HEK293 (cell line): ENCODE measurements at regions not wholly inside any gene's neighbourhood (a gene's known extent, or its start where the extent isn't known, plus 50 kb on each side); places are given as distances from the start of the nearest gene placed in this dataset.

Experiments used
- CTCF ChIA-PET: fragments of 350-600 bp; formaldehyde crosslinking; extraction: SDS; loops from one replicate; lab custom pipeline; 2021; ENCODE audit warnings: antibody characterized with exemption; lab: Yijun Ruan, JAX
- POLR2A ChIA-PET: fragments of 300-600 bp; formaldehyde crosslinking; extraction: SDS; loops from one replicate; lab custom pipeline; 2020; ENCODE audit warnings: antibody characterized with exemption, inconsistent platforms; lab: Yijun Ruan, JAX
- H3K27ac ChIP-seq: fragments of 200-500 bp; sonication (Bioruptor generic); 2 replicates; pipeline ENCODE4 v1.5.1; 2014; ENCODE audit warnings: low read depth, low read length, control low read depth, inconsistent platforms; ENCODE audit errors: extremely low read depth
- H3K36me3 ChIP-seq, 2 experiments: fragments of 200-500 bp in 1 of 2; sonication (Bioruptor generic) in 1 of 2; 1 replicate in 1 of 2; 2 replicates in 1 of 2; pipeline ENCODE4 v1.5.1; 2014 to 2017; ENCODE audit warnings: inconsistent platforms in 2 of 2, low read length in 2 of 2; ENCODE audit not compliant: control insufficient read depth in 2 of 2, insufficient read depth in 1 of 2
- H3K4me1 ChIP-seq: fragments of 200-500 bp; sonication (Bioruptor generic); 2 replicates; pipeline ENCODE4 v1.5.1; 2014; ENCODE audit warnings: mild to moderate bottlenecking, low read length, inconsistent platforms; ENCODE audit not compliant: control insufficient read depth, insufficient read depth
- H3K4me3 ChIP-seq: 2 replicates; pipeline ENCODE4 v1.5.1; 2011; ENCODE audit warnings: low read depth, mild to moderate bottlenecking, control low read depth, low read length, moderate library complexity
- H3K9me3 ChIP-seq: fragments of 200-500 bp; sonication (Bioruptor generic); 2 replicates; pipeline ENCODE4 v1.5.1; 2014; ENCODE audit warnings: low read depth, low read length, inconsistent platforms; ENCODE audit not compliant: control insufficient read depth, insufficient read depth
- HOXA7 ChIP-seq: sonication (generic); formaldehyde crosslinking; IDR thresholded peaks from 2 replicates; pipeline ENCODE4 v1.8.1; 2022; ENCODE audit warnings: missing genetic modification reagents, borderline replicate concordance
- MEIS1 ChIP-seq: sonication (generic); formaldehyde crosslinking; IDR thresholded peaks from 2 replicates; pipeline ENCODE4 v1.8.1; 2022; ENCODE audit warnings: missing genetic modification reagents, mild to moderate bottlenecking, borderline replicate concordance
- PRDM1 ChIP-seq: fragments of 450-650 bp; formaldehyde crosslinking; IDR thresholded peaks from 2 replicates; pipeline ENCODE4; 2016; ENCODE audit warnings: missing biosample characterization, missing genetic modification characterization
- ZFP3 ChIP-seq: fragments of 450-650 bp; formaldehyde crosslinking; IDR thresholded peaks from 2 replicates; pipeline ENCODE4 v1.5.1; 2016; ENCODE audit warnings: low read depth, missing biosample characterization, missing genetic modification characterization
- ZFP41 ChIP-seq: fragments of 450-650 bp; formaldehyde crosslinking; IDR thresholded peaks from 2 replicates; pipeline ENCODE4 v1.5.1; 2016; ENCODE audit warnings: missing biosample characterization, missing genetic modification characterization, borderline replicate concordance
- ZNF335 ChIP-seq: fragments of 450-650 bp; formaldehyde crosslinking; conservative IDR thresholded peaks from 2 replicates; pipeline ENCODE4 v1.5.1; 2016; ENCODE audit warnings: missing biosample characterization, missing genetic modification characterization
- ZNF423 ChIP-seq: fragments of 450-650 bp; formaldehyde crosslinking; IDR thresholded peaks from 2 replicates; pipeline ENCODE4 v1.5.1; 2016; ENCODE audit warnings: missing biosample characterization, missing genetic modification characterization
- ZNF571 ChIP-seq: fragments of 450-650 bp; formaldehyde crosslinking; IDR thresholded peaks from 2 replicates; pipeline ENCODE4 v1.5.0; 2017; ENCODE audit warnings: missing biosample characterization, missing genetic modification characterization
- ZNF664 ChIP-seq: fragments of 450-650 bp; formaldehyde crosslinking; IDR thresholded peaks from 2 replicates; pipeline ENCODE4 v1.5.1; 2016; ENCODE audit warnings: missing biosample characterization, missing genetic modification characterization
- ZNF707 ChIP-seq: fragments of 450-650 bp; formaldehyde crosslinking; IDR thresholded peaks from 2 replicates; pipeline ENCODE4 v1.5.1; 2016; ENCODE audit warnings: missing biosample characterization, missing genetic modification characterization
- ZNF777 ChIP-seq: fragments of 450-650 bp; formaldehyde crosslinking; IDR thresholded peaks from 2 replicates; pipeline ENCODE4 v1.5.1; 2017; ENCODE audit warnings: missing biosample characterization, missing genetic modification characterization, borderline replicate concordance
- ZNF843 ChIP-seq: fragments of 450-650 bp; formaldehyde crosslinking; IDR thresholded peaks from 2 replicates; pipeline ENCODE4 v1.5.1; 2016; ENCODE audit warnings: missing biosample characterization, missing genetic modification characterization
- TF ChIP-seq, protein P1 (sequence below): fragments of 450-650 bp; formaldehyde crosslinking; IDR thresholded peaks from 2 replicates; pipeline ENCODE4 v1.5.1; 2016; ENCODE audit warnings: missing biosample characterization, missing genetic modification characterization
- TF ChIP-seq, protein P2 (sequence below): fragments of 450-650 bp; formaldehyde crosslinking; IDR thresholded peaks from 2 replicates; pipeline ENCODE4; 2016; ENCODE audit warnings: missing biosample characterization, missing genetic modification characterization
- TF ChIP-seq, protein P3 (sequence below): fragments of 450-650 bp; formaldehyde crosslinking; IDR thresholded peaks from 2 replicates; pipeline ENCODE4 v1.5.1; 2016; ENCODE audit warnings: missing biosample characterization, missing genetic modification characterization
- TF ChIP-seq, protein P4 (sequence below): fragments of 450-650 bp; formaldehyde crosslinking; IDR thresholded peaks from 2 replicates; pipeline ENCODE4 v1.5.1; 2016; ENCODE audit warnings: missing biosample characterization, missing genetic modification characterization
- TF ChIP-seq, protein P5 (sequence below): fragments of 450-650 bp; formaldehyde crosslinking; IDR thresholded peaks from 2 replicates; pipeline ENCODE4 v1.5.1; 2017; ENCODE audit warnings: missing biosample characterization, missing genetic modification characterization
- TF ChIP-seq, protein P6 (sequence below): fragments of 450-650 bp; formaldehyde crosslinking; IDR thresholded peaks from 2 replicates; pipeline ENCODE4 v1.5.1; 2016; ENCODE audit warnings: missing biosample characterization, missing genetic modification characterization, borderline replicate concordance

DNA sequence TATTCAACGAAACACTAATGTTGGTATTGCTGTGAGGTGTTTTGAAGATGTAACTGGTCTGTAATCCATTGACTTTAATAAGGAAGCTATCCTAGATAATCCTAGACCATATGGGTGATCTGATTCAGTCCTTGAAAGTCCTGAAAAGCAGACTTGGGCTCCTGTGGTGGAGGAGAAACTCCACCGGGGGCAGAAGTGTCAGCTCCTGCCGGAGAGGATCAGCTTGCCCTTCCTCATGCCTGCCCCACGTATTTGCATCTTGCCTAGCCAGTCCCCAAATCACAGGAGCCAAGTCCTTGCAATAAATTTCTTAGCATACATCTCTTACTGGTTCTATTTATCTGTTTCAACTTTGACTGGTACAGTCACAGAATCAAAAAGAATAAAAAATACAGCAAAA, 144.2 kb upstream of the DLGAP1 start:
- POLR2A ChIA-PET, result no interaction called here
- CTCF ChIA-PET, result no interaction called here
- Histone ChIP-seq H3K4me1 (no peaks in the 10 kb centered on the region), H3K36me3 (no peaks in the 10 kb centered on the region), H3K9me3 (no peaks in the 10 kb centered on the region), H3K4me3 (no peak overlapping the region), H3K27ac (no peak overlapping the region)
- TF ChIP-seq, protein P1, sequence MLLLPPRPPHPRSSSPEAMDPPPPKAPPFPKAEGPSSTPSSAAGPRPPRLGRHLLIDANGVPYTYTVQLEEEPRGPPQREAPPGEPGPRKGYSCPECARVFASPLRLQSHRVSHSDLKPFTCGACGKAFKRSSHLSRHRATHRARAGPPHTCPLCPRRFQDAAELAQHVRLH (tag by site-specific recombination), result no peak
- no peak for TF ChIP-seq ZNF843
- TF ChIP-seq ZNF423, result no peak
- TF ChIP-seq, protein P2, sequence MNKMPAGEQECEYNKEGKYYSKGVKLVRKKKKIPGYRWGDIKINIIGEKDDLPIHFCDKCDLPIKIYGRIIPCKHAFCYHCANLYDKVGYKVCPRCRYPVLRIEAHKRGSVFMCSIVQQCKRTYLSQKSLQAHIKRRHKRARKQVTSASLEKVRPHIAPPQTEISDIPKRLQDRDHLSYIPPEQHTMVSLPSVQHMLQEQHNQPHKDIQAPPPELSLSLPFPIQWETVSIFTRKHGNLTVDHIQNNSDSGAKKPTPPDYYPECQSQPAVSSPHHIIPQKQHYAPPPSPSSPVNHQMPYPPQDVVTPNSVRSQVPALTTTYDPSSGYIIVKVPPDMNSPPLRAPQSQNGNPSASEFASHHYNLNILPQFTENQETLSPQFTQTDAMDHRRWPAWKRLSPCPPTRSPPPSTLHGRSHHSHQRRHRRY (tag by site-specific recombination), result no peak
- TF ChIP-seq, protein P3, sequence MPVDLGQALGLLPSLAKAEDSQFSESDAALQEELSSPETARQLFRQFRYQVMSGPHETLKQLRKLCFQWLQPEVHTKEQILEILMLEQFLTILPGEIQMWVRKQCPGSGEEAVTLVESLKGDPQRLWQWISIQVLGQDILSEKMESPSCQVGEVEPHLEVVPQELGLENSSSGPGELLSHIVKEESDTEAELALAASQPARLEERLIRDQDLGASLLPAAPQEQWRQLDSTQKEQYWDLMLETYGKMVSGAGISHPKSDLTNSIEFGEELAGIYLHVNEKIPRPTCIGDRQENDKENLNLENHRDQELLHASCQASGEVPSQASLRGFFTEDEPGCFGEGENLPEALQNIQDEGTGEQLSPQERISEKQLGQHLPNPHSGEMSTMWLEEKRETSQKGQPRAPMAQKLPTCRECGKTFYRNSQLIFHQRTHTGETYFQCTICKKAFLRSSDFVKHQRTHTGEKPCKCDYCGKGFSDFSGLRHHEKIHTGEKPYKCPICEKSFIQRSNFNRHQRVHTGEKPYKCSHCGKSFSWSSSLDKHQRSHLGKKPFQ, result no peak
- TF ChIP-seq PRDM1 (tag by site-specific recombination), result no peak

DNA sequence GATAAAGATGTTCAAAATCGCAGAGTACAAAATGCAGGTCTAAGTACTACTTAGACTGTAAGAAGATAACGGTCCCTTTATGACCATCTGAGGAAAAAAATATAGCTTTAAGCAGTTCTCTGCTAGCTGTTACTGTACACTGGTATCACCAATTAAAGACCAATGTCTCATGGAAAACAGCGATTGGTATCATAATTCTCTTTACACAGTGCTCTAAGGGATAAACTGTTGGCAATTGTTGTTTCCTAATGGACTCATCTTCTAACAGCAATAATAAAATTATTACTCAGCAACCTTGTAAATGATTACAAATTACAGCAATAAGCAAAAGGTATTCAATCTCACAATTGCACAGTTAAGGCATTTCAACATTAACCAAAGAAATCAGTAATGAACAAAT, 142.2 kb upstream of the DLGAP1 start:
- ChIA-PET CTCF (no interaction called here), POLR2A (no interaction called here)

More for the DNA sequence above, 142.2 kb upstream of the DLGAP1 start:
- Histone ChIP-seq H3K36me3 (no peaks in the 10 kb centered on the region), H3K27ac (no peak overlapping the region), H3K4me3 (no peak overlapping the region), H3K4me1 (no peaks in the 10 kb centered on the region), H3K9me3 (no peaks in the 10 kb centered on the region)
- TF ChIP-seq ZNF707 (tag by site-specific recombination) (no peak), ZNF777 (tag by site-specific recombination) (no peak), MEIS1 (CRISPR knock-in tag) (no peak), ZFP41 (tag by site-specific recombination) (no peak), HOXA7 (CRISPR knock-in tag) (no peak), ZNF571 (tag by site-specific recombination) (no peak), ZNF664 (tag by site-specific recombination) (no peak), ZNF335 (tag by site-specific recombination) (no peak), ZFP3 (tag by site-specific recombination) (no peak)
- TF ChIP-seq, protein P4, sequence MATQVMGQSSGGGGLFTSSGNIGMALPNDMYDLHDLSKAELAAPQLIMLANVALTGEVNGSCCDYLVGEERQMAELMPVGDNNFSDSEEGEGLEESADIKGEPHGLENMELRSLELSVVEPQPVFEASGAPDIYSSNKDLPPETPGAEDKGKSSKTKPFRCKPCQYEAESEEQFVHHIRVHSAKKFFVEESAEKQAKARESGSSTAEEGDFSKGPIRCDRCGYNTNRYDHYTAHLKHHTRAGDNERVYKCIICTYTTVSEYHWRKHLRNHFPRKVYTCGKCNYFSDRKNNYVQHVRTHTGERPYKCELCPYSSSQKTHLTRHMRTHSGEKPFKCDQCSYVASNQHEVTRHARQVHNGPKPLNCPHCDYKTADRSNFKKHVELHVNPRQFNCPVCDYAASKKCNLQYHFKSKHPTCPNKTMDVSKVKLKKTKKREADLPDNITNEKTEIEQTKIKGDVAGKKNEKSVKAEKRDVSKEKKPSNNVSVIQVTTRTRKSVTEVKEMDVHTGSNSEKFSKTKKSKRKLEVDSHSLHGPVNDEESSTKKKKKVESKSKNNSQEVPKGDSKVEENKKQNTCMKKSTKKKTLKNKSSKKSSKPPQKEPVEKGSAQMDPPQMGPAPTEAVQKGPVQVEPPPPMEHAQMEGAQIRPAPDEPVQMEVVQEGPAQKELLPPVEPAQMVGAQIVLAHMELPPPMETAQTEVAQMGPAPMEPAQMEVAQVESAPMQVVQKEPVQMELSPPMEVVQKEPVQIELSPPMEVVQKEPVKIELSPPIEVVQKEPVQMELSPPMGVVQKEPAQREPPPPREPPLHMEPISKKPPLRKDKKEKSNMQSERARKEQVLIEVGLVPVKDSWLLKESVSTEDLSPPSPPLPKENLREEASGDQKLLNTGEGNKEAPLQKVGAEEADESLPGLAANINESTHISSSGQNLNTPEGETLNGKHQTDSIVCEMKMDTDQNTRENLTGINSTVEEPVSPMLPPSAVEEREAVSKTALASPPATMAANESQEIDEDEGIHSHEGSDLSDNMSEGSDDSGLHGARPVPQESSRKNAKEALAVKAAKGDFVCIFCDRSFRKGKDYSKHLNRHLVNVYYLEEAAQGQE (tag by site-specific recombination), result no peak
- TF ChIP-seq, protein P5, sequence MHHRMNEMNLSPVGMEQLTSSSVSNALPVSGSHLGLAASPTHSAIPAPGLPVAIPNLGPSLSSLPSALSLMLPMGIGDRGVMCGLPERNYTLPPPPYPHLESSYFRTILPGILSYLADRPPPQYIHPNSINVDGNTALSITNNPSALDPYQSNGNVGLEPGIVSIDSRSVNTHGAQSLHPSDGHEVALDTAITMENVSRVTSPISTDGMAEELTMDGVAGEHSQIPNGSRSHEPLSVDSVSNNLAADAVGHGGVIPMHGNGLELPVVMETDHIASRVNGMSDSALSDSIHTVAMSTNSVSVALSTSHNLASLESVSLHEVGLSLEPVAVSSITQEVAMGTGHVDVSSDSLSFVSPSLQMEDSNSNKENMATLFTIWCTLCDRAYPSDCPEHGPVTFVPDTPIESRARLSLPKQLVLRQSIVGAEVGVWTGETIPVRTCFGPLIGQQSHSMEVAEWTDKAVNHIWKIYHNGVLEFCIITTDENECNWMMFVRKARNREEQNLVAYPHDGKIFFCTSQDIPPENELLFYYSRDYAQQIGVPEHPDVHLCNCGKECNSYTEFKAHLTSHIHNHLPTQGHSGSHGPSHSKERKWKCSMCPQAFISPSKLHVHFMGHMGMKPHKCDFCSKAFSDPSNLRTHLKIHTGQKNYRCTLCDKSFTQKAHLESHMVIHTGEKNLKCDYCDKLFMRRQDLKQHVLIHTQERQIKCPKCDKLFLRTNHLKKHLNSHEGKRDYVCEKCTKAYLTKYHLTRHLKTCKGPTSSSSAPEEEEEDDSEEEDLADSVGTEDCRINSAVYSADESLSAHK (tag by site-specific recombination), result no peak
- TF ChIP-seq, protein P6, sequence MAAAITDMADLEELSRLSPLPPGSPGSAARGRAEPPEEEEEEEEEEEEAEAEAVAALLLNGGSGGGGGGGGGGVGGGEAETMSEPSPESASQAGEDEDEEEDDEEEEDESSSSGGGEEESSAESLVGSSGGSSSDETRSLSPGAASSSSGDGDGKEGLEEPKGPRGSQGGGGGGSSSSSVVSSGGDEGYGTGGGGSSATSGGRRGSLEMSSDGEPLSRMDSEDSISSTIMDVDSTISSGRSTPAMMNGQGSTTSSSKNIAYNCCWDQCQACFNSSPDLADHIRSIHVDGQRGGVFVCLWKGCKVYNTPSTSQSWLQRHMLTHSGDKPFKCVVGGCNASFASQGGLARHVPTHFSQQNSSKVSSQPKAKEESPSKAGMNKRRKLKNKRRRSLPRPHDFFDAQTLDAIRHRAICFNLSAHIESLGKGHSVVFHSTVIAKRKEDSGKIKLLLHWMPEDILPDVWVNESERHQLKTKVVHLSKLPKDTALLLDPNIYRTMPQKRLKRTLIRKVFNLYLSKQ, result no peak
